OCI-LY7 (cell line): ENCODE measurements at regions not wholly inside any gene's neighbourhood (a gene's known extent, or its start where the extent isn't known, plus 50 kb on each side); places are given as distances from the start of the nearest gene placed in this dataset.

ENCODE experiments used
- BruUV-seq: library from RNA; stranded (reverse); fragments of 400-500 nt; replicated peaks from 2 replicates; lab custom pipeline; 2021; lab: Mats Ljungman, UMichigan
- CTCF ChIA-PET: fragments of 300-600 bp; sonication (Branson Sonifier 250); formaldehyde crosslinking; loops from one replicate; lab custom pipeline; 2022; ENCODE audit warnings: antibody characterized with exemption; ENCODE audit not compliant: unreplicated experiment; lab: Charles Lee
- POLR2A ChIA-PET: fragments of 300-600 bp; sonication (Branson Sonifier 250); formaldehyde crosslinking; loops from one replicate; lab custom pipeline; 2022; ENCODE audit warnings: antibody characterized with exemption; lab: Charles Lee
- DNase-seq: peaks from one replicate; pipeline ENCODE4 v3.0.0-alpha.2; 2015; ENCODE audit warnings: low spot score
- H2AFZ ChIP-seq: fragments of 200-600 bp; sonication (generic), shearing (Covaris generic); 2 replicates; pipeline ENCODE4 v1.6.1; 2014; ENCODE audit warnings: mild to moderate bottlenecking, antibody characterized with exemption, low read length, moderate library complexity
- H3K27ac ChIP-seq: fragments of 200-600 bp; sonication (generic); 2 replicates; pipeline ENCODE4 v1.5.1; 2014; ENCODE audit warnings: mixed run types, low read depth, mild to moderate bottlenecking, moderate library complexity, low read length, inconsistent platforms; ENCODE audit not compliant: poor library complexity, severe bottlenecking
- H3K36me3 ChIP-seq: fragments of 200-600 bp; sonication (generic); 2 replicates; pipeline ENCODE4 v1.6.1; 2014; ENCODE audit warnings: mild to moderate bottlenecking, antibody characterized with exemption, low read length, moderate library complexity, mixed read lengths; ENCODE audit not compliant: insufficient read depth
- H3K4me1 ChIP-seq: fragments of 200-600 bp; sonication (generic); 2 replicates; pipeline ENCODE4 v1.5.1; 2014; ENCODE audit warnings: mild to moderate bottlenecking, low read length; ENCODE audit not compliant: insufficient read depth, poor library complexity, severe bottlenecking
- H3K4me2 ChIP-seq: fragments of 200-600 bp; sonication (generic); 2 replicates; pipeline ENCODE4 v1.6.1; 2014; ENCODE audit warnings: mild to moderate bottlenecking, low read length
- H3K4me3 ChIP-seq: fragments of 200-600 bp; sonication (generic); 2 replicates; pipeline ENCODE4 v1.5.1; 2014; ENCODE audit warnings: mild to moderate bottlenecking, low read depth, low read length; ENCODE audit not compliant: poor library complexity, severe bottlenecking
- H3K79me2 ChIP-seq: fragments of 200-600 bp; sonication (generic); 2 replicates; pipeline ENCODE4 v1.6.1; 2016; ENCODE audit warnings: low read depth, mild to moderate bottlenecking, low read length, moderate library complexity, mixed read lengths; ENCODE audit not compliant: insufficient read depth
- H3K9me2 ChIP-seq: fragments of 200-600 bp; sonication (generic); 2 replicates; pipeline ENCODE4 v1.6.1; 2016; ENCODE audit warnings: mild to moderate bottlenecking, low read length, mixed read lengths; ENCODE audit not compliant: insufficient read depth
- H3K9me3 ChIP-seq: fragments of 200-600 bp; sonication (generic); 2 replicates; pipeline ENCODE4 v1.6.1; 2014; ENCODE audit warnings: mild to moderate bottlenecking, mixed run types, low read length, mixed read lengths
- H4K20me1 ChIP-seq: fragments of 200-600 bp; sonication (generic); 2 replicates; pipeline ENCODE4 v1.6.1; 2014; ENCODE audit warnings: mild to moderate bottlenecking, antibody characterized with exemption, low read length, moderate library complexity, mixed read lengths; ENCODE audit not compliant: insufficient read depth
- EZH2phosphoT487 ChIP-seq: fragments of 200-600 bp; sonication (generic); IDR thresholded peaks from 2 replicates; pipeline ENCODE4 v1.6.1; 2018; ENCODE audit warnings: low read depth, borderline replicate concordance, mild to moderate bottlenecking, mixed run types, antibody characterized with exemption, low read length, moderate library complexity, mixed read lengths
- intact Hi-C: fragments of 100-400 bp; cut with micrococcal nuclease; formaldehyde crosslinking; loops from one replicate; pipeline ENCODE4 v1.10.0; 2022; ENCODE audit not compliant: unreplicated experiment
- TF ChIP-seq, protein P1 (sequence below): fragments of 200-600 bp; sonication (generic); conservative IDR thresholded peaks from 2 replicates; pipeline ENCODE4 v1.5.1; 2014; ENCODE audit warnings: mild to moderate bottlenecking, antibody characterized with exemption, low read length, moderate library complexity, mixed read lengths

DNA sequence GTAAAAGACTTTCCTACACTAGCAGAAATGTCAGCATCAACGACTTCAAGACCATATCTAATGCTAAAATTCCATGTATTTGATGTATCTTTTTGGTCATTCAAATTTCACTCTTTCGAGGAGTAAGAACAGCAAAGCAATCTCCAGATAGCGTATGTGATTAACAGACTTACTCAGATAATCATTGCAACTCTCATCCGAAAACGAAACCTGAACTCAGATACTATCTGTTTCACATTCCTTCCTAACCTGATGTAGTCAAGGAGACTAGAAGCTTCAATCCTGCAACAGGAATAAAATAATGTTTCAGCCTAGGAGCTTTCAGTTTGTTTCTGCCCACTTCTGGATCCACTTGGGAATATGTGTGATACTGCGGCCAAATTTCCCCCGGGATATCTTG lies 286.3 kb downstream of the NUAK1 start:
- Histone ChIP-seq H3K4me2 (no peak overlapping the region), H3K27ac (no peak overlapping the region), H3K9me3 (no peaks in the 10 kb centered on the region), H3K79me2 (no peaks in the 10 kb centered on the region), H4K20me1 (no peaks in the 10 kb centered on the region), H3K36me3 (no peaks in the 10 kb centered on the region), H3K9me2 (no peaks in the 10 kb centered on the region), H3K4me1 (no peaks in the 10 kb centered on the region), H3K4me3 (no peak overlapping the region), H2AFZ (no peak overlapping the region)
- intact Hi-C loops: no loop called here
- CTCF ChIA-PET: no interaction called here
- BruUV-seq: no TSS peak
- DNase-seq: no peak
- TF ChIP-seq, protein P1, sequence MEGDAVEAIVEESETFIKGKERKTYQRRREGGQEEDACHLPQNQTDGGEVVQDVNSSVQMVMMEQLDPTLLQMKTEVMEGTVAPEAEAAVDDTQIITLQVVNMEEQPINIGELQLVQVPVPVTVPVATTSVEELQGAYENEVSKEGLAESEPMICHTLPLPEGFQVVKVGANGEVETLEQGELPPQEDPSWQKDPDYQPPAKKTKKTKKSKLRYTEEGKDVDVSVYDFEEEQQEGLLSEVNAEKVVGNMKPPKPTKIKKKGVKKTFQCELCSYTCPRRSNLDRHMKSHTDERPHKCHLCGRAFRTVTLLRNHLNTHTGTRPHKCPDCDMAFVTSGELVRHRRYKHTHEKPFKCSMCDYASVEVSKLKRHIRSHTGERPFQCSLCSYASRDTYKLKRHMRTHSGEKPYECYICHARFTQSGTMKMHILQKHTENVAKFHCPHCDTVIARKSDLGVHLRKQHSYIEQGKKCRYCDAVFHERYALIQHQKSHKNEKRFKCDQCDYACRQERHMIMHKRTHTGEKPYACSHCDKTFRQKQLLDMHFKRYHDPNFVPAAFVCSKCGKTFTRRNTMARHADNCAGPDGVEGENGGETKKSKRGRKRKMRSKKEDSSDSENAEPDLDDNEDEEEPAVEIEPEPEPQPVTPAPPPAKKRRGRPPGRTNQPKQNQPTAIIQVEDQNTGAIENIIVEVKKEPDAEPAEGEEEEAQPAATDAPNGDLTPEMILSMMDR: no peak
- no peak for TF ChIP-seq EZH2phosphoT487
- POLR2A ChIA-PET: no interaction called here

DNA sequence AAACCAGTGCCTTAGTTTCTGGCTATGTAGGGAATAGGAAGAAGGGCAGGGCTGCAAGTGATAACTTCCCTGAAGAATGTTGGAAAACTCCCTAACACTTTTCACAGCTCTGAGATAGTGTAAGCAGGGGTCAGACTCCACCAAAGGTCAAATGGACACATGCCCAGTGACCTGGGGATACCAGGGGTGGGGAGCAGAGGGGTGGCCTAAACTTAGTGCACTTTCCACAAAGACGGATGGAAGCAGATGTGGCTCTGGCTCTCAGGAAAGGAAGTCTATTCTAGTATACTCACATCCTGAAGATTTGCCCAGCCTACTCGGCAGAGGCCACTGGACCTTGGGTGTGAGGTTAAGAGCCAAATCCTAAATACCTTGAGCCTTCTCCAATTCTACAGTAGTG lies 285.8 kb downstream of the NUAK1 start:
- Histone ChIP-seq H3K79me2 (no peaks in the 10 kb centered on the region), H3K9me3 (no peaks in the 10 kb centered on the region), H3K27ac (no peak overlapping the region), H3K36me3 (no peaks in the 10 kb centered on the region), H3K4me3 (no peak overlapping the region), H3K4me2 (no peak overlapping the region), H3K9me2 (no peaks in the 10 kb centered on the region), H2AFZ (no peak overlapping the region), H4K20me1 (no peaks in the 10 kb centered on the region), H3K4me1 (no peaks in the 10 kb centered on the region)
- BruUV-seq: no TSS peak
- no peak for TF ChIP-seq EZH2phosphoT487
- TF ChIP-seq, protein P1: no peak
- intact Hi-C loops: no loop called here
- DNase-seq: no peak
- POLR2A ChIA-PET: no interaction called here
- CTCF ChIA-PET: no interaction called here

- no peaks in the 10 kb centered on the region for H3K36me3 ChIP-seq
- no peak for DNase-seq
- H3K4me2 ChIP-seq: no peak overlapping the region
- POLR2A ChIA-PET: no interaction called here
- TF ChIP-seq EZH2phosphoT487: no peak
- TF ChIP-seq, protein P1: no peak
- no peaks in the 10 kb centered on the region for H4K20me1 ChIP-seq
- CTCF ChIA-PET: no interaction called here
- H3K79me2 ChIP-seq: no peaks in the 10 kb centered on the region
- H3K4me1 ChIP-seq: no peaks in the 10 kb centered on the region
- H3K27ac ChIP-seq: no peak overlapping the region
- H3K9me2 ChIP-seq: no peaks in the 10 kb centered on the region
- no peak overlapping the region for H2AFZ ChIP-seq
- BruUV-seq: no TSS peak
- H3K9me3 ChIP-seq: no peaks in the 10 kb centered on the region
- H3K4me3 ChIP-seq: no peak overlapping the region
- intact Hi-C loops: no loop called here
Measured at GRCh38 chr12:105854071-105854470, 284.7 kb downstream of the NUAK1 start.
